ENCODE measurements at regions not wholly inside any gene's neighbourhood (a gene's known extent, or its start where the extent isn't known, plus 50 kb on each side); places are given as distances from the start of the nearest gene placed in this dataset.
"Not testable (repeated sequence)": the region's sequence is repeated elsewhere in the genome, so short reads cannot be mapped to it uniquely, and the experiment has no call there.

- Histone ChIP-seq H3K4me3 (no peak overlapping the region), H3K27me3 (no peaks in the 10 kb centered on the region), H3K36me3 (no peaks in the 10 kb centered on the region), H3K4me1 (peaks cover 0 to 4% (median 0%) of the 10 kb centered on the region in 4 donors), H3K9me3 (no peaks in the 10 kb centered on the region), H3K27ac (no peak overlapping the region)
- WGBS, 5 donors: 80 to 86% (median 84%) methylated on average over 4 of the region's 4 CpGs
- no peak for DNase-seq
- intact Hi-C loops (cut with DNase I; ENCODE audit: low total_unique reads): no loop called here
- no peak for TF ChIP-seq CTCF (IDR thresholded peaks at IDR 0.05)
- TF ChIP-seq POLR2AphosphoS5 (IDR thresholded peaks at IDR 0.05): no peak
- TF ChIP-seq POLR2A (IDR thresholded peaks at IDR 0.05): no peak
- no peak for TF ChIP-seq EP300 (IDR thresholded peaks at IDR 0.05)
These were observed 440.4 kb upstream of the NRP1 start for GRCh38 chr10:33774857-33775256.

- Histone ChIP-seq H3K4me3 (no peak overlapping the region), H3K9me3 (no peaks in the 10 kb centered on the region), H3K27ac (no peak overlapping the region), H3K27me3 (no peaks in the 10 kb centered on the region), H3K4me1 (peaks cover 0 to 4% (median 0%) of the 10 kb centered on the region in 4 donors), H3K36me3 (no peaks in the 10 kb centered on the region)
- intact Hi-C loops (cut with DNase I; ENCODE audit: low total_unique reads): no loop called here
- 90 to 96% (median 93%) methylated on average over 19 to 21 of the region's 21 CpGs for WGBS, 5 donors
- TF ChIP-seq POLR2A (IDR thresholded peaks at IDR 0.05) (no peak), POLR2AphosphoS5 (IDR thresholded peaks at IDR 0.05) (no peak), CTCF (IDR thresholded peaks at IDR 0.05) (no peak), EP300 (IDR thresholded peaks at IDR 0.05) (no peak)
- no peak for DNase-seq
These were observed 439.5 kb upstream of the NRP1 start for GRCh38 chr10:33773886-33774480.

DNA sequence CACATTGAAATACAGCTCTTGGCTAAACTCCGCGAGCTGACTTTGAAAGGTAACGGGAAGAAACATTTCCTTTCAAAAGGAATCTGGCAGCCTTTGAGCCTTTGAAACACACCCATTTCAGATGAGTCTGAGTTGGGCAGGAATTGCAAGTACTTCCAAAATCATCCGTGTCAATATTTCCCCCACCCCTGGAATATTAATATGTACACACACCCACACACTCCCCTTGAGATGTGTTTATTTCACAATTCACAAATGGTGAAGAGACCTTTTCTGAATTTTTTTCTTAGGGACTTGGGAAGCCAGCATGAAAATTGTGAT lies 438.7 kb upstream of the NRP1 start:
- 45 to 72% (median 65%) methylated on average over 4 of the region's 4 CpGs for WGBS, 5 donors
- H3K36me3 ChIP-seq: no peaks in the 10 kb centered on the region
- TF ChIP-seq POLR2AphosphoS5 (IDR thresholded peaks at IDR 0.05) (no peak), CTCF (IDR thresholded peaks at IDR 0.05) (no peak), POLR2A (IDR thresholded peaks at IDR 0.05) (no peak), EP300 (IDR thresholded peaks at IDR 0.05) (no peak)
- no peaks in the 10 kb centered on the region for H3K9me3 ChIP-seq
- H3K27ac ChIP-seq: no peak overlapping the region
- no peak for DNase-seq
- H3K4me3 ChIP-seq: no peak overlapping the region
- H3K4me1 ChIP-seq: peaks cover 0 to 4% (median 0%) of the 10 kb centered on the region in 4 donors
- H3K27me3 ChIP-seq: no peaks in the 10 kb centered on the region
- intact Hi-C loops (cut with DNase I; ENCODE audit: low total_unique reads): no loop called here

- Histone ChIP-seq H3K27ac (no peak overlapping the region), H3K36me3 (no peaks in the 10 kb centered on the region), H3K9me3 (no peaks in the 10 kb centered on the region), H3K4me1 (peaks cover 0 to 4% (median 0%) of the 10 kb centered on the region in 4 donors), H3K4me3 (no peak overlapping the region), H3K27me3 (no peaks in the 10 kb centered on the region)
- DNase-seq: peak in 1 of 2 donors; percentile 70
- 46 to 63% (median 61%) methylated on average over 16 of the region's 16 CpGs for WGBS, 5 donors
- no peak for TF ChIP-seq EP300 (IDR thresholded peaks at IDR 0.05)
- no peak for TF ChIP-seq CTCF (IDR thresholded peaks at IDR 0.05)
- TF ChIP-seq POLR2A (IDR thresholded peaks at IDR 0.05): no peak
- TF ChIP-seq POLR2AphosphoS5 (IDR thresholded peaks at IDR 0.05): no peak
- intact Hi-C loops (cut with DNase I; ENCODE audit: low total_unique reads): no loop called here
These were observed 438.1 kb upstream of the NRP1 start for GRCh38 chr10:33772370-33773252.

DNA sequence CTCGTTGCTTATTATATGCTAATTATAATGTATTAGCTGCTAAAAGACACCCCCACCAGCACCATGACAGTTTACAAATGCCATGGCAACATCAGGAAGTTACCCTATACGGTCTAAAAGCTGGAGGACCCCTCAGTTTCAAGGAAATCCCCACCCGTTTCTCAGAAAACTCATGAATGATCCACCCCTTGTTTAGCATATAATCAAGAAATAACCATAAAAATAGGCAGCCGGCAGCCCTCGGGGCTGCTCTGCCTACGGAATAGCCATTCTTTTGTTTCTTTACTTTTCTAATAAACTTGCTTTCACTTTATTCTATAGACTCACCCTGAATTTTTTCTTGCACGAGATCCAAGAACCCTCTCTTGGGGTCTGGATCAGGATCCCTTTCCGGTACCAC lies 437.4 kb upstream of the NRP1 start:
- H3K9me3 ChIP-seq; H3K36me3 ChIP-seq; H3K27me3 ChIP-seq; intact Hi-C loops (cut with DNase I; ENCODE audit: low total_unique reads); H3K4me3 ChIP-seq; H3K4me1 ChIP-seq; DNase-seq; H3K27ac ChIP-seq: not testable (repeated sequence)
- whole genome bisulfite sequencing, 5 donors: 75 to 78% (median 77%) methylated on average over 8 of the region's 8 CpGs

All from stomach (tissue), 8 donors.